Neuron (in vitro differentiated cells): ENCODE measurements at regions not wholly inside any gene's neighbourhood (a gene's known extent, or its start where the extent isn't known, plus 50 kb on each side); places are given as distances from the start of the nearest gene placed in this dataset.

ENCODE experiments used
- H2AFZ ChIP-seq: one replicate; pipeline ENCODE4 v1.6.1; 2013; ENCODE audit warnings: low read depth, mild to moderate bottlenecking, inconsistent platforms, low read length, moderate library complexity
- H3K27me3 ChIP-seq: one replicate; pipeline ENCODE4 v1.6.1; 2013; ENCODE audit warnings: low read length; ENCODE audit not compliant: insufficient read depth
- H3K36me3 ChIP-seq: one replicate; pipeline ENCODE4 v1.6.1; 2013; ENCODE audit warnings: low read length; ENCODE audit not compliant: insufficient read depth
- H3K4me1 ChIP-seq: one replicate; pipeline ENCODE4 v1.6.1; 2013; ENCODE audit warnings: low read length; ENCODE audit not compliant: insufficient read depth
- H3K4me3 ChIP-seq: 2 replicates; pipeline ENCODE4 v1.5.1; 2013; ENCODE audit warnings: mild to moderate bottlenecking, low read length, moderate library complexity
- H3K9me3 ChIP-seq: one replicate; pipeline ENCODE4 v1.6.1; 2013; ENCODE audit warnings: low read length

- Histone ChIP-seq H3K4me1 (peaks cover 8% of the 10 kb centered on the region), H2AFZ (no peak overlapping the region), H3K36me3 (no peaks in the 10 kb centered on the region), H3K4me3 (no peak overlapping the region), H3K9me3 (no peaks in the 10 kb centered on the region), H3K27me3 (no peaks in the 10 kb centered on the region)
Measured at GRCh38 chr13:39938596-39938995, 283.1 kb downstream of the COG6 start.

GRCh38 chr13:39941236-39941635, 285.8 kb downstream of the COG6 start:
- peaks cover 8% of the 10 kb centered on the region for H3K4me1 ChIP-seq
- H3K9me3 ChIP-seq, result no peaks in the 10 kb centered on the region
- peak overlapping the region; percentile 39 for H2AFZ ChIP-seq
- H3K27me3 ChIP-seq, result no peaks in the 10 kb centered on the region
- no peaks in the 10 kb centered on the region for H3K36me3 ChIP-seq
- H3K4me3 ChIP-seq, result no peak overlapping the region

- Histone ChIP-seq H3K27me3 (no peaks in the 10 kb centered on the region), H3K36me3 (no peaks in the 10 kb centered on the region), H3K9me3 (no peaks in the 10 kb centered on the region), H3K4me1 (peaks cover 8% of the 10 kb centered on the region), H2AFZ (no peak overlapping the region), H3K4me3 (no peak overlapping the region)
Measured at GRCh38 chr13:39941911-39942551, 286.6 kb downstream of the COG6 start.

GRCh38 chr13:39942552-39943273, 287.3 kb downstream of the COG6 start:
- Histone ChIP-seq H2AFZ (no peak overlapping the region), H3K9me3 (no peaks in the 10 kb centered on the region), H3K27me3 (no peaks in the 10 kb centered on the region), H3K36me3 (no peaks in the 10 kb centered on the region), H3K4me1 (peaks cover 8% of the 10 kb centered on the region), H3K4me3 (no peak overlapping the region)

GRCh38 chr13:39943711-39944110, 288.2 kb downstream of the COG6 start:
- Histone ChIP-seq H2AFZ (no peak overlapping the region), H3K27me3 (no peaks in the 10 kb centered on the region), H3K36me3 (no peaks in the 10 kb centered on the region), H3K9me3 (no peaks in the 10 kb centered on the region), H3K4me1 (peaks cover 13% of the 10 kb centered on the region), H3K4me3 (no peak overlapping the region)

- Histone ChIP-seq H3K36me3 (no peaks in the 10 kb centered on the region), H2AFZ (no peak overlapping the region), H3K4me1 (peaks cover 13% of the 10 kb centered on the region), H3K4me3 (no peak overlapping the region), H3K27me3 (no peaks in the 10 kb centered on the region), H3K9me3 (no peaks in the 10 kb centered on the region)
Measured at GRCh38 chr13:39945226-39945625, 289.8 kb downstream of the COG6 start.

GRCh38 chr13:39946769-39947168, 291.3 kb downstream of the COG6 start:
- Histone ChIP-seq H3K27me3 (no peaks in the 10 kb centered on the region), H2AFZ (no peak overlapping the region), H3K4me3 (no peak overlapping the region), H3K36me3 (no peaks in the 10 kb centered on the region), H3K4me1 (peaks cover 5% of the 10 kb centered on the region), H3K9me3 (no peaks in the 10 kb centered on the region)

GRCh38 chr13:39951301-39951700, 295.8 kb downstream of the COG6 start:
- H3K9me3 ChIP-seq, result no peaks in the 10 kb centered on the region

GRCh38 chr13:39952249-39953233, 297.1 kb downstream of the COG6 start:
- Histone ChIP-seq H3K36me3 (no peaks in the 10 kb centered on the region), H3K4me1 (peaks cover 5% of the 10 kb centered on the region), H3K9me3 (no peaks in the 10 kb centered on the region)

More at GRCh38 chr13:39951301-39951700, 295.8 kb downstream of the COG6 start:
- no peaks in the 10 kb centered on the region for H3K27me3 ChIP-seq
- no peaks in the 10 kb centered on the region for H3K36me3 ChIP-seq
- H3K4me1 ChIP-seq, result peaks cover 5% of the 10 kb centered on the region
- H3K4me3 ChIP-seq, result no peak overlapping the region
- H2AFZ ChIP-seq, result no peak overlapping the region

GRCh38 chr13:39954476-39954875, 299.0 kb downstream of the COG6 start:
- Histone ChIP-seq H3K27me3 (no peaks in the 10 kb centered on the region), H3K36me3 (no peaks in the 10 kb centered on the region), H2AFZ (no peak overlapping the region), H3K4me1 (no peaks in the 10 kb centered on the region), H3K9me3 (no peaks in the 10 kb centered on the region), H3K4me3 (no peak overlapping the region)

More at GRCh38 chr13:39952249-39953233, 297.1 kb downstream of the COG6 start:
- Histone ChIP-seq H2AFZ (no peak overlapping the region), H3K4me3 (no peak overlapping the region), H3K27me3 (no peaks in the 10 kb centered on the region)

- Histone ChIP-seq H2AFZ (no peak overlapping the region), H3K4me3 (no peak overlapping the region), H3K4me1 (peaks cover 6% of the 10 kb centered on the region), H3K9me3 (no peaks in the 10 kb centered on the region), H3K27me3 (no peaks in the 10 kb centered on the region), H3K36me3 (no peaks in the 10 kb centered on the region)
Measured at GRCh38 chr13:39955560-39955959, 300.1 kb downstream of the COG6 start.

- peaks cover 11% of the 10 kb centered on the region for H3K4me1 ChIP-seq
- no peaks in the 10 kb centered on the region for H3K36me3 ChIP-seq
- no peaks in the 10 kb centered on the region for H3K27me3 ChIP-seq
- no peaks in the 10 kb centered on the region for H3K9me3 ChIP-seq
- H3K4me3 ChIP-seq, result no peak overlapping the region
- H2AFZ ChIP-seq, result no peak overlapping the region
Measured at GRCh38 chr13:39956036-39956435, 300.6 kb downstream of the COG6 start.
